ENCODE measurements at regions not wholly inside any gene's neighbourhood (a gene's known extent, or its start where the extent isn't known, plus 50 kb on each side); places are given as distances from the start of the nearest gene placed in this dataset.
"Not testable (repeated sequence)": the region's sequence is repeated elsewhere in the genome, so short reads cannot be mapped to it uniquely, and the experiment has no call there.

DNA sequence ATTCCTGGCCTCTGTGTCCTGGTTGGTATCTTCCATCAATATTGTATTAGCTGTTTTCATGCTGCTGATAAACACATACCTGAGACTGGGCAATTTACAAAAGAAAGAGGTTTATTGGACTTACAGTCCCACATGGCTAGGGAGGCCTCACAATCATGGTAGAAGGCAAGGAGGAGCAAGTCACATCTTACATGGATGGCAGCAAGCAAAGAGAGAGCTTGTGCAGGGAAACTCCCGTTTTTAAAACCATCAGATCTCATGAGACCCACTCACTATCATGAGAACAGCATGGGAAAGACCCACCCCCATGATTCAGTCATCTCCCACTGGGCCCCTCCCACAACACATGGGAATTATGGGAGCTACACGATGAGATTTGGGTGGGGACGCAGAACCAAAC is 265.3 kb upstream of the IL12B start:
- TF ChIP-seq TAF1 (conservative IDR thresholded peaks at IDR 0.05); RAD21 (IDR thresholded peaks at IDR 0.05); JUND (IDR thresholded peaks at IDR 0.05): not testable (repeated sequence)
- TF ChIP-seq, protein P1, sequence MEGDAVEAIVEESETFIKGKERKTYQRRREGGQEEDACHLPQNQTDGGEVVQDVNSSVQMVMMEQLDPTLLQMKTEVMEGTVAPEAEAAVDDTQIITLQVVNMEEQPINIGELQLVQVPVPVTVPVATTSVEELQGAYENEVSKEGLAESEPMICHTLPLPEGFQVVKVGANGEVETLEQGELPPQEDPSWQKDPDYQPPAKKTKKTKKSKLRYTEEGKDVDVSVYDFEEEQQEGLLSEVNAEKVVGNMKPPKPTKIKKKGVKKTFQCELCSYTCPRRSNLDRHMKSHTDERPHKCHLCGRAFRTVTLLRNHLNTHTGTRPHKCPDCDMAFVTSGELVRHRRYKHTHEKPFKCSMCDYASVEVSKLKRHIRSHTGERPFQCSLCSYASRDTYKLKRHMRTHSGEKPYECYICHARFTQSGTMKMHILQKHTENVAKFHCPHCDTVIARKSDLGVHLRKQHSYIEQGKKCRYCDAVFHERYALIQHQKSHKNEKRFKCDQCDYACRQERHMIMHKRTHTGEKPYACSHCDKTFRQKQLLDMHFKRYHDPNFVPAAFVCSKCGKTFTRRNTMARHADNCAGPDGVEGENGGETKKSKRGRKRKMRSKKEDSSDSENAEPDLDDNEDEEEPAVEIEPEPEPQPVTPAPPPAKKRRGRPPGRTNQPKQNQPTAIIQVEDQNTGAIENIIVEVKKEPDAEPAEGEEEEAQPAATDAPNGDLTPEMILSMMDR (IDR thresholded peaks at IDR 0.05; ENCODE audit: low read depth, low read length, missing input control) = not testable (repeated sequence)
